SU-DHL-6 (cell line): ENCODE measurements at regions not wholly inside any gene's neighbourhood (a gene's known extent, or its start where the extent isn't known, plus 50 kb on each side); places are given as distances from the start of the nearest gene placed in this dataset.

ENCODE experiments used
- H2AFZ ChIP-seq: fragments of 200-600 bp; sonication (generic); 2 replicates; pipeline ENCODE4 v1.6.1; 2014; ENCODE audit warnings: low read depth, mild to moderate bottlenecking, moderate library complexity, mixed read lengths, antibody characterized with exemption, low read length; ENCODE audit not compliant: severe bottlenecking
- H3F3A ChIP-seq: fragments of 200-600 bp; shearing (Covaris generic); 2 replicates; pipeline ENCODE4 v1.6.0; 2016; ENCODE audit warnings: antibody characterized with exemption, mild to moderate bottlenecking; ENCODE audit not compliant: insufficient read depth
- H3K27ac ChIP-seq: fragments of 200-600 bp; sonication (generic); 2 replicates; pipeline ENCODE4 v1.5.1; 2016; ENCODE audit warnings: low read depth, mild to moderate bottlenecking, low read length, moderate library complexity, mixed read lengths
- H3K27me3 ChIP-seq: fragments of 200-600 bp; sonication (generic), shearing (Covaris generic); 2 replicates; pipeline ENCODE4 v1.6.0; 2014; ENCODE audit warnings: mild to moderate bottlenecking, low read length
- H3K36me3 ChIP-seq: fragments of 200-600 bp; sonication (generic); 2 replicates; pipeline ENCODE4 v1.6.1; 2014; ENCODE audit warnings: mild to moderate bottlenecking, low read length, mixed read lengths
- H3K4me2 ChIP-seq: fragments of 300-600, 200-600 bp; shearing (Covaris generic), sonication (generic); 2 replicates; pipeline ENCODE4 v1.6.0; 2014; ENCODE audit warnings: low read length, low read depth, mild to moderate bottlenecking; ENCODE audit not compliant: poor library complexity, severe bottlenecking
- H3K4me3 ChIP-seq: fragments of 200-600 bp; sonication (generic); 2 replicates; pipeline ENCODE4 v1.5.1; 2014; ENCODE audit warnings: antibody characterized with exemption, low read length, mild to moderate bottlenecking, mixed read lengths; ENCODE audit not compliant: insufficient read depth, poor library complexity, severe bottlenecking
- H3K79me2 ChIP-seq: fragments of 200-600 bp; sonication (generic); 2 replicates; pipeline ENCODE4 v1.6.1; 2014; ENCODE audit warnings: mild to moderate bottlenecking, low read length, moderate library complexity; ENCODE audit not compliant: insufficient read depth
- H3K9ac ChIP-seq: fragments of 200-600 bp; sonication (generic); 2 replicates; pipeline ENCODE4 v1.7.0; 2014; ENCODE audit warnings: mild to moderate bottlenecking, low read length
- H3K9me2 ChIP-seq: fragments of 200-600 bp; sonication (generic); replicated peaks from 2 replicates; pipeline ENCODE4 v1.6.1; 2014; ENCODE audit warnings: low read length; ENCODE audit not compliant: insufficient read depth
- H3K9me3 ChIP-seq: fragments of 200-600 bp; sonication (generic); 2 replicates; pipeline ENCODE4 v1.6.1; 2014; ENCODE audit warnings: low read length, mixed read lengths; ENCODE audit not compliant: insufficient read depth
- H4K20me1 ChIP-seq: fragments of 200-600 bp; sonication (generic); 2 replicates; pipeline ENCODE4 v1.6.1; 2014; ENCODE audit warnings: low read depth, mild to moderate bottlenecking, antibody characterized with exemption, low read length, moderate library complexity, mixed read lengths
- EZH2phosphoT487 ChIP-seq: fragments of 200-600 bp; sonication (generic), shearing (Covaris generic); conservative IDR thresholded peaks from 2 replicates; pipeline ENCODE4 v1.6.1; 2018; ENCODE audit warnings: mild to moderate bottlenecking, antibody characterized with exemption, low read length, moderate library complexity, mixed read lengths
- TF ChIP-seq, protein P1 (sequence below): fragments of 200-600 bp; sonication (generic); IDR thresholded peaks from one replicate; pipeline ENCODE4 v1.5.1; 2017; ENCODE audit warnings: antibody characterized with exemption, mild to moderate bottlenecking, low read length, moderate library complexity; ENCODE audit not compliant: insufficient read depth, poor library complexity, severe bottlenecking

- no peak for TF ChIP-seq EZH2phosphoT487
- TF ChIP-seq, protein P1, sequence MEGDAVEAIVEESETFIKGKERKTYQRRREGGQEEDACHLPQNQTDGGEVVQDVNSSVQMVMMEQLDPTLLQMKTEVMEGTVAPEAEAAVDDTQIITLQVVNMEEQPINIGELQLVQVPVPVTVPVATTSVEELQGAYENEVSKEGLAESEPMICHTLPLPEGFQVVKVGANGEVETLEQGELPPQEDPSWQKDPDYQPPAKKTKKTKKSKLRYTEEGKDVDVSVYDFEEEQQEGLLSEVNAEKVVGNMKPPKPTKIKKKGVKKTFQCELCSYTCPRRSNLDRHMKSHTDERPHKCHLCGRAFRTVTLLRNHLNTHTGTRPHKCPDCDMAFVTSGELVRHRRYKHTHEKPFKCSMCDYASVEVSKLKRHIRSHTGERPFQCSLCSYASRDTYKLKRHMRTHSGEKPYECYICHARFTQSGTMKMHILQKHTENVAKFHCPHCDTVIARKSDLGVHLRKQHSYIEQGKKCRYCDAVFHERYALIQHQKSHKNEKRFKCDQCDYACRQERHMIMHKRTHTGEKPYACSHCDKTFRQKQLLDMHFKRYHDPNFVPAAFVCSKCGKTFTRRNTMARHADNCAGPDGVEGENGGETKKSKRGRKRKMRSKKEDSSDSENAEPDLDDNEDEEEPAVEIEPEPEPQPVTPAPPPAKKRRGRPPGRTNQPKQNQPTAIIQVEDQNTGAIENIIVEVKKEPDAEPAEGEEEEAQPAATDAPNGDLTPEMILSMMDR: no peak
- Histone ChIP-seq H3K9me2 (no peaks in the 10 kb centered on the region), H3K27ac (no peak overlapping the region), H3K9ac (no peak overlapping the region), H3K36me3 (no peaks in the 10 kb centered on the region), H3F3A (no peaks in the 10 kb centered on the region), H3K79me2 (no peaks in the 10 kb centered on the region), H4K20me1 (no peaks in the 10 kb centered on the region), H3K9me3 (no peaks in the 10 kb centered on the region), H2AFZ (no peak overlapping the region), H3K4me2 (no peak overlapping the region), H3K27me3 (no peaks in the 10 kb centered on the region), H3K4me3 (no peak overlapping the region)
These were observed 548.7 kb upstream of the DIPK2B start for GRCh38 chrX:45749375-45749774.

DNA sequence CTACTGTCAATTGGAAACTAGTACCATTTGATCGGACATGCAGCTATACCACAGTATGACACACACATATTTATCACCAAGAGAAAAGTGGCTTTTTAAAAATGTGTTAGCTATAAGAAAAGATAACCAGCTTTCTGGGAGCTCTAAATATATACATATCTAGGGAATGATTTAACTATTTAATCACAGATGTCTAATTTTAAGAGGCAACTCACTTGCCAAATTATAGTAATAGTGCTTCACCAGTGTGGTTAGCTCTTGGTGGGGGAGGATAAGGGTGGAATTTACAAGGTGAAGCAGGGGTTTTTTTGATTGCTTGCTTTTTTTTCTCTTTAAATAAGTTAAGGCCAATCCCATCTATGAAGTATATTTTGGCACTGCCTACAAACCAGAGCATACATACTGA is 547.7 kb upstream of the DIPK2B start:
- TF ChIP-seq EZH2phosphoT487: no peak
- TF ChIP-seq, protein P1: no peak
- H3K9ac ChIP-seq: no peak overlapping the region
- no peaks in the 10 kb centered on the region for H3K9me3 ChIP-seq
- no peaks in the 10 kb centered on the region for H4K20me1 ChIP-seq
- no peak overlapping the region for H3K4me3 ChIP-seq
- H3K36me3 ChIP-seq: no peaks in the 10 kb centered on the region
- no peak overlapping the region for H3K27ac ChIP-seq
- H3K79me2 ChIP-seq: no peaks in the 10 kb centered on the region
- no peak overlapping the region for H3K4me2 ChIP-seq
- no peaks in the 10 kb centered on the region for H3K27me3 ChIP-seq
- no peaks in the 10 kb centered on the region for H3K9me2 ChIP-seq
- no peak overlapping the region for H2AFZ ChIP-seq
- no peaks in the 10 kb centered on the region for H3F3A ChIP-seq

GRCh38 chrX:45747905-45748304 is 547.2 kb upstream of the DIPK2B start:
- no peaks in the 10 kb centered on the region for H3K9me3 ChIP-seq
- H3F3A ChIP-seq: no peaks in the 10 kb centered on the region
- no peaks in the 10 kb centered on the region for H3K27me3 ChIP-seq
- TF ChIP-seq EZH2phosphoT487: no peak
- TF ChIP-seq, protein P1: no peak
- H3K9me2 ChIP-seq: no peaks in the 10 kb centered on the region
- no peaks in the 10 kb centered on the region for H3K36me3 ChIP-seq
- H4K20me1 ChIP-seq: no peaks in the 10 kb centered on the region
- H2AFZ ChIP-seq: no peak overlapping the region
- no peaks in the 10 kb centered on the region for H3K79me2 ChIP-seq
- H3K27ac ChIP-seq: no peak overlapping the region
- H3K9ac ChIP-seq: no peak overlapping the region
- no peak overlapping the region for H3K4me3 ChIP-seq
- H3K4me2 ChIP-seq: no peak overlapping the region
